ENCODE measurements at regions not wholly inside any gene's neighbourhood (a gene's known extent, or its start where the extent isn't known, plus 50 kb on each side); places are given as distances from the start of the nearest gene placed in this dataset.

DNA sequence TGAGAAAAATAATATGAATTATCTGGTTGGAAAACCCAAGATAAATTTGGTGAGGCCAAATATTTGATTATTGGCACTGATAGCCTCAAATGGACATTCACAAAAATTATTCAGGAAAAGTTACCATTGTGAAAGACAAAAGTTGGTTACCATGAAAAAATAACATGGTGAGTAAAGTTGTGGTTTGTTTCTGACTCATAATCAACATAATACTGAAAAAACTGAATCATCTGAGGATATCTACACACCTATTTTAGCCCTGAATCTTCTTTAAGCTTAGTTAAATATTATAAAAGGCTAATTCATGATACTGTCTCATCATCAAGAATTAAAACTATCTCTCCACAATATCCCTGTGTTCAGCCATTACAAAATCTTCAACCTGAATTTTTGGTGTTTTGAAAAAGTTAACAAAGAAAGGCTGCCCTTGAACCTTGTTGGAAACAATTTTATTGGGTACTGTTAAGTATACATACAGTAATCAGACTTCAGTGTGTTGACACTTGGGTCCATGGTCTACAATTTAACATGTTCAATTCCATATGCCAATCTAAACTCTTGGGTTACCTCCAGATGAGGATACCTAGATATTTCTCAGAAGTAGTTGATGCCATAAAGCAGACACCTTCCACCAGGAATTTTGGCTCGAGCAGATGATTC lies 607.5 kb upstream of the SLC39A10 start:
- Histone ChIP-seq H3K9me3 (ENCODE audit: low read length) (no peaks in the 10 kb centered on the region), H3K4me2 (ENCODE audit: low read length) (no peak overlapping the region), H3K4me1 (ENCODE audit: insufficient read depth, low read length, poor library complexity, severe bottlenecking) (no peaks in the 10 kb centered on the region), H3K36me3 (ENCODE audit: insufficient read depth, low read length) (no peaks in the 10 kb centered on the region), H3K27ac (ENCODE audit: low read depth, low read length, poor library complexity, severe bottlenecking) (no peak overlapping the region), H2AFZ (ENCODE audit: low read length) (no peak overlapping the region), H4K20me1 (ENCODE audit: insufficient read depth, low read length) (no peaks in the 10 kb centered on the region), H3K4me3 (ENCODE audit: low read depth, low read length, poor library complexity, severe bottlenecking) (no peak overlapping the region), H3K79me2 (ENCODE audit: insufficient read depth, low read depth, low read length) (no peaks in the 10 kb centered on the region), H3K9me2 (ENCODE audit: insufficient read depth, low read length) (no peaks in the 10 kb centered on the region)
- ChIA-PET CTCF (ENCODE audit: unreplicated experiment) (no interaction called here), POLR2A (interaction anchor here (1.2 kb wide), 1 partner anchor 222 kb away, joined by 4 read pairs; no protein-coding TSS in a partner anchor)
- TF ChIP-seq, protein P1, sequence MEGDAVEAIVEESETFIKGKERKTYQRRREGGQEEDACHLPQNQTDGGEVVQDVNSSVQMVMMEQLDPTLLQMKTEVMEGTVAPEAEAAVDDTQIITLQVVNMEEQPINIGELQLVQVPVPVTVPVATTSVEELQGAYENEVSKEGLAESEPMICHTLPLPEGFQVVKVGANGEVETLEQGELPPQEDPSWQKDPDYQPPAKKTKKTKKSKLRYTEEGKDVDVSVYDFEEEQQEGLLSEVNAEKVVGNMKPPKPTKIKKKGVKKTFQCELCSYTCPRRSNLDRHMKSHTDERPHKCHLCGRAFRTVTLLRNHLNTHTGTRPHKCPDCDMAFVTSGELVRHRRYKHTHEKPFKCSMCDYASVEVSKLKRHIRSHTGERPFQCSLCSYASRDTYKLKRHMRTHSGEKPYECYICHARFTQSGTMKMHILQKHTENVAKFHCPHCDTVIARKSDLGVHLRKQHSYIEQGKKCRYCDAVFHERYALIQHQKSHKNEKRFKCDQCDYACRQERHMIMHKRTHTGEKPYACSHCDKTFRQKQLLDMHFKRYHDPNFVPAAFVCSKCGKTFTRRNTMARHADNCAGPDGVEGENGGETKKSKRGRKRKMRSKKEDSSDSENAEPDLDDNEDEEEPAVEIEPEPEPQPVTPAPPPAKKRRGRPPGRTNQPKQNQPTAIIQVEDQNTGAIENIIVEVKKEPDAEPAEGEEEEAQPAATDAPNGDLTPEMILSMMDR (conservative IDR thresholded peaks at IDR 0.05; ENCODE audit: low read length), result no peak
- no peak for TF ChIP-seq EZH2phosphoT487 (IDR thresholded peaks at IDR 0.05; ENCODE audit: borderline replicate concordance, low read depth, low read length)
- no TSS peak for BruUV-seq (replicated peaks)
- intact Hi-C loops (cut with micrococcal nuclease; ENCODE audit: unreplicated experiment), result no loop called here
- DNase-seq (ENCODE audit: low spot score), result no peak

DNA sequence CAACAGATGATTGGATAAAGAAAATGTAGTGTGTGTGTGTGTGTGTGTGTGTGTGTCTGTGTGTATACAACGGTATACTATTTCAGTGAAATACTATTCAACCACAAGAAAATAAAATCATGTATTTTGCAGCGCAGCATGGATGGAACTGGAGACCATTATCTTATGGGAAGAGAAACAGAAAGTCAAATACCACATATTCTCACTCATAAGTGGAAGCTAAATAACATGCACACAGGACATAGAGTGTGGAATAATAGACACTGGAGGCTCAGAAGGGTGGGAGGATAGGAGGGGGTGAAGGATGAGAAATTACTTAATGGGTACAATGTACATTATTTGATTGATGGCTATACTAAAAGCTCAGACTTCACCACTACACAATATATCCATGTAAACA lies 609.1 kb upstream of the SLC39A10 start:
- ChIA-PET CTCF (ENCODE audit: unreplicated experiment) (no interaction called here), POLR2A (no interaction called here)
- Histone ChIP-seq H4K20me1 (ENCODE audit: insufficient read depth, low read length) (no peaks in the 10 kb centered on the region), H3K4me2 (ENCODE audit: low read length) (no peak overlapping the region), H3K9me2 (ENCODE audit: insufficient read depth, low read length) (no peaks in the 10 kb centered on the region), H3K9me3 (ENCODE audit: low read length) (no peaks in the 10 kb centered on the region), H3K27ac (ENCODE audit: low read depth, low read length, poor library complexity, severe bottlenecking) (no peak overlapping the region), H3K4me1 (ENCODE audit: insufficient read depth, low read length, poor library complexity, severe bottlenecking) (no peaks in the 10 kb centered on the region), H2AFZ (ENCODE audit: low read length) (no peak overlapping the region), H3K36me3 (ENCODE audit: insufficient read depth, low read length) (no peaks in the 10 kb centered on the region), H3K79me2 (ENCODE audit: insufficient read depth, low read depth, low read length) (no peaks in the 10 kb centered on the region), H3K4me3 (ENCODE audit: low read depth, low read length, poor library complexity, severe bottlenecking) (no peak overlapping the region)
- intact Hi-C loops (cut with micrococcal nuclease; ENCODE audit: unreplicated experiment), result no loop called here
- TF ChIP-seq, protein P1 (conservative IDR thresholded peaks at IDR 0.05; ENCODE audit: low read length), result no peak
- TF ChIP-seq EZH2phosphoT487 (IDR thresholded peaks at IDR 0.05; ENCODE audit: borderline replicate concordance, low read depth, low read length), result no peak
- no peak for DNase-seq (ENCODE audit: low spot score)
- no TSS peak for BruUV-seq (replicated peaks)

GRCh38 chr2:195044801-195045200 lies 612.2 kb upstream of the SLC39A10 start:
- TF ChIP-seq, protein P1 (conservative IDR thresholded peaks at IDR 0.05; ENCODE audit: low read length), result no peak
- no peak for TF ChIP-seq EZH2phosphoT487 (IDR thresholded peaks at IDR 0.05; ENCODE audit: borderline replicate concordance, low read depth, low read length)
- H3K4me3 ChIP-seq (ENCODE audit: low read depth, low read length, poor library complexity, severe bottlenecking), result no peak overlapping the region
- ChIA-PET POLR2A (no interaction called here), CTCF (ENCODE audit: unreplicated experiment) (no interaction called here)
- H2AFZ ChIP-seq (ENCODE audit: low read length), result no peak overlapping the region
- no peaks in the 10 kb centered on the region for H3K9me2 ChIP-seq (ENCODE audit: insufficient read depth, low read length)
- no peaks in the 10 kb centered on the region for H3K36me3 ChIP-seq (ENCODE audit: insufficient read depth, low read length)
- H3K27ac ChIP-seq (ENCODE audit: low read depth, low read length, poor library complexity, severe bottlenecking), result no peak overlapping the region
- H3K9me3 ChIP-seq (ENCODE audit: low read length), result no peaks in the 10 kb centered on the region
- no peaks in the 10 kb centered on the region for H3K79me2 ChIP-seq (ENCODE audit: insufficient read depth, low read depth, low read length)
- DNase-seq (ENCODE audit: low spot score), result no peak
- no TSS peak for BruUV-seq (replicated peaks)
- intact Hi-C loops (cut with micrococcal nuclease; ENCODE audit: unreplicated experiment), result no loop called here
- H4K20me1 ChIP-seq (ENCODE audit: insufficient read depth, low read length), result no peaks in the 10 kb centered on the region
- H3K4me2 ChIP-seq (ENCODE audit: low read length), result no peak overlapping the region
- no peaks in the 10 kb centered on the region for H3K4me1 ChIP-seq (ENCODE audit: insufficient read depth, low read length, poor library complexity, severe bottlenecking)
